ENCODE measurements at regions not wholly inside any gene's neighbourhood (a gene's known extent, or its start where the extent isn't known, plus 50 kb on each side); places are given as distances from the start of the nearest gene placed in this dataset.

GRCh38 chr4:62366939-62367338 is 1166.8 kb downstream of the ADGRL3 start:
- H3K36me3 Mint-ChIP-seq (ENCODE audit: low read depth): no peaks in the 10 kb centered on the region
- TF ChIP-seq CTCF (IDR thresholded peaks at IDR 0.05): no peak
- intact Hi-C loops (cut with DNase I, micrococcal nuclease): no loop called here
- DNase-seq (no peak), ATAC-seq (ENCODE audit: poor library complexity) (no peak)
- ChIA-PET CTCF (no interaction called here), POLR2A (no interaction called here)
- no peaks in the 10 kb centered on the region for H3K4me1 Mint-ChIP-seq (ENCODE audit: low read depth)
- H3K9me3 Mint-ChIP-seq: peaks cover 13% of the 10 kb centered on the region
- H3K27me3 Mint-ChIP-seq: no peaks in the 10 kb centered on the region
- H3K4me3 Mint-ChIP-seq: no peak overlapping the region
- Histone ChIP-seq H3K4me3 (ENCODE audit: low read length) (no peak overlapping the region), H3K27ac (ENCODE audit: low read depth in 1 of 2, low read length in 2 of 2) (no peak overlapping the region), H3K4me1 (ENCODE audit: insufficient read depth, low read length) (no peaks in the 10 kb centered on the region), H3K27me3 (ENCODE audit: control insufficient read depth in 1 of 2, insufficient read depth in 2 of 2, low read length in 2 of 2) (no peaks in the 10 kb centered on the region), H3K9me3 (ENCODE audit: control insufficient read depth in 1 of 2, insufficient read depth in 1 of 2, low read length in 2 of 2) (peaks cover 12 to 13% of the 10 kb centered on the region in 2 experiments), H3K36me3 (ENCODE audit: insufficient read depth, low read length) (no peaks in the 10 kb centered on the region)
- no peak overlapping the region for H3K27ac Mint-ChIP-seq

- intact Hi-C loops (cut with DNase I, micrococcal nuclease): no loop called here
- H3K9me3 ChIP-seq (ENCODE audit: control insufficient read depth in 1 of 2, insufficient read depth in 1 of 2, low read length in 2 of 2): peaks cover under 1 to 16% of the 10 kb centered on the region in 2 experiments
- DNase-seq (no peak), ATAC-seq (ENCODE audit: poor library complexity) (no peak)
- ChIA-PET CTCF (no interaction called here), POLR2A (no interaction called here)
- no peak for TF ChIP-seq CTCF (IDR thresholded peaks at IDR 0.05)
- no peaks in the 10 kb centered on the region for H3K4me1 ChIP-seq (ENCODE audit: insufficient read depth, low read length)
- no peaks in the 10 kb centered on the region for H3K36me3 ChIP-seq (ENCODE audit: insufficient read depth, low read length)
- no peak overlapping the region for H3K4me3 Mint-ChIP-seq
- no peak overlapping the region for H3K27ac Mint-ChIP-seq
- no peaks in the 10 kb centered on the region for H3K27me3 ChIP-seq (ENCODE audit: control insufficient read depth in 1 of 2, insufficient read depth in 2 of 2, low read length in 2 of 2)
- H3K36me3 Mint-ChIP-seq (ENCODE audit: low read depth): no peaks in the 10 kb centered on the region
- H3K9me3 Mint-ChIP-seq: peaks cover 3% of the 10 kb centered on the region
- no peaks in the 10 kb centered on the region for H3K27me3 Mint-ChIP-seq
- no peaks in the 10 kb centered on the region for H3K4me1 Mint-ChIP-seq (ENCODE audit: low read depth)
- no peak overlapping the region for H3K4me3 ChIP-seq (ENCODE audit: low read length)
- H3K27ac ChIP-seq (ENCODE audit: low read depth in 1 of 2, low read length in 2 of 2): no peak overlapping the region
Measured at GRCh38 chr4:62360156-62360545, 1160.0 kb downstream of the ADGRL3 start.

GRCh38 chr4:62359441-62360155 is 1159.5 kb downstream of the ADGRL3 start:
- Mint-ChIP-seq H3K36me3 (ENCODE audit: low read depth) (no peaks in the 10 kb centered on the region), H3K27ac (no peak overlapping the region), H3K4me3 (no peak overlapping the region), H3K4me1 (ENCODE audit: low read depth) (no peaks in the 10 kb centered on the region), H3K9me3 (peaks cover 3% of the 10 kb centered on the region), H3K27me3 (no peaks in the 10 kb centered on the region)
- H3K9me3 ChIP-seq (ENCODE audit: control insufficient read depth in 1 of 2, insufficient read depth in 1 of 2, low read length in 2 of 2): peaks cover 0 to 16% of the 10 kb centered on the region in 2 experiments
- no peaks in the 10 kb centered on the region for H3K27me3 ChIP-seq (ENCODE audit: control insufficient read depth in 1 of 2, insufficient read depth in 2 of 2, low read length in 2 of 2)
- H3K36me3 ChIP-seq (ENCODE audit: insufficient read depth, low read length): no peaks in the 10 kb centered on the region
- H3K27ac ChIP-seq (ENCODE audit: low read depth in 1 of 2, low read length in 2 of 2): no peak overlapping the region
- no peak overlapping the region for H3K4me3 ChIP-seq (ENCODE audit: low read length)
- intact Hi-C loops (cut with DNase I, micrococcal nuclease): no loop called here
- POLR2A ChIA-PET: no interaction called here
- no peak for TF ChIP-seq CTCF (IDR thresholded peaks at IDR 0.05)
- CTCF ChIA-PET: no interaction called here
- ATAC-seq (ENCODE audit: poor library complexity) (no peak), DNase-seq (no peak)
- H3K4me1 ChIP-seq (ENCODE audit: insufficient read depth, low read length): no peaks in the 10 kb centered on the region

Measured in CD4-positive, alpha-beta T cell (primary cell).